ENCODE measurements at regions not wholly inside any gene's neighbourhood (a gene's known extent, or its start where the extent isn't known, plus 50 kb on each side); places are given as distances from the start of the nearest gene placed in this dataset.
A peak's percentile ranks its signal among the peaks of the same experiment; 100 is the strongest.
"Not testable (repeated sequence)": the region's sequence is repeated elsewhere in the genome, so short reads cannot be mapped to it uniquely, and the experiment has no call there.

DNA sequence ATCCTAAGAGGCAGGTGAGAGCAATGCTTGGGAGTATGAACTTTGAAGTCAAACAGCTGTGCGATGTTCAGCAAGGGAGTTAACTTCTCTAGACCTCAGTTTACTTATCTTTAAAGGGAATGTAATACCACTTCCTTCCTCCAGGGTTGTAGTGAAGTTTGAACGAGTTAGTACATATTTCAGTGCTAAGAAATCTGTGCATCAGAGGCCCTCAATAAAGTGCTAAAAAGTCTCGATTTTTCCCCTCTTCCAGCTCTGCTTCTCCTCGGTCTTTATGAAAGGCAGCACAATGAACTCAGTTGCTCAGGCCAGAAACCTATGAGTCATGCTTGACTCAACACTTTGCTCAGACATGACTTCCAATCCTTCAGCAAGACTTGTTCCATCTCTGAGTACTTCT, 418.9 kb downstream of the MDFIC start:
- DNase-seq: no peak

DNA sequence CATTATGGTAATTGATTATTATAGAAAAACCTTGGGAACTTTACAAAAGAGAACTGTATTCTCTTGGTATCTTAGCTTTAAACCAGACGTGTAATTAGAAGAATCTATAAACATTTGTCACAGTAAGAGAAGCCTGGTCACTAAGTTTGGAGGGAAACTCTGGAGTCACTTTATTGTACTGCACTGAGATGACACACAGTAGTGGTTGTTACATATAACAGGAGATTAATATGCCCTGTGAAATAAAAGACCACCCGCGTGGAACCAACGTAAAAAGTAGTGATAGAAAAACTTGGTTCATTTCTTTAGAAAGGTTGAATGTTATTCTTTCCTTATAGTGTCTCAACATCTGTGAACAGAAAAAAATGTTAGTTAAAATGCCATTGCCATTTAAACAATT, 416.1 kb downstream of the MDFIC start:
- DNase-seq: no peak

DNA sequence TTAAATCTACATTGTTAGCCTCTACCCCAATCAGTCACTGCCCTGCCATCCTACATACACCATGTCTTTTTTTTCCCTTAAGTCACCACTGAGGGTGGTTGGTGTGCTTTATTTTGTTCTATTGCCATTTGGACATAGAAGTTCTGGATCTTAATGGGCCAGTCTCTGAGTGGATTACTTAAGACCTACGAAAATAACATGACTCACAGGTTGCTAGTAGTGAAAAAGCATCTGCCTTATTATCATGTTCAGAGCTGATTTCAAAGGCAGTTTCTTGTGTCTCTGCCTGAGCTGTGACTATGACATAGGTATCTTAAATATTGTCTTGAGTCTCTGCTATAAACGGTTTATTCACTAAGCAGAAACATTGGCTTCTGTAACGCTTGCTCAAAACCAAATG, 410.8 kb downstream of the MDFIC start:
- DNase-seq: no peak

DNA sequence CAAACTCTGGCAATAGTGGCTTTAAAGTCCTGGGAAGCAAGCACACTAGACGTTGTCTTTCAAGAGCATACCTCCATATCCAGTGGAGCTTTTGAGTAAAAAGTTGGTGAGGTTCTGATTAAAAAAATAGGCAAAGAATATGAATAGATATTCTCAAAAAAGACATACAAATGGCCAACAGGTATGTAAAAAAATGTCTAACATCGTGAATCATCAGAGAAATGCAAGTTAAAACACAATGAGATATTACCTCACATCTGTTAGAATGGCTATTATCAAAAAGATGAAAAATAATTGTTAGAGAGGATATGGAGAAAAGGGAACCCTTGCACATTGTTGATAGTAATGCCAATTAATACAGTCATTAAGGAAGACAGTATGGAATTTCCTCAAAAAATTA, 407.1 kb downstream of the MDFIC start:
- no peak for DNase-seq

DNA sequence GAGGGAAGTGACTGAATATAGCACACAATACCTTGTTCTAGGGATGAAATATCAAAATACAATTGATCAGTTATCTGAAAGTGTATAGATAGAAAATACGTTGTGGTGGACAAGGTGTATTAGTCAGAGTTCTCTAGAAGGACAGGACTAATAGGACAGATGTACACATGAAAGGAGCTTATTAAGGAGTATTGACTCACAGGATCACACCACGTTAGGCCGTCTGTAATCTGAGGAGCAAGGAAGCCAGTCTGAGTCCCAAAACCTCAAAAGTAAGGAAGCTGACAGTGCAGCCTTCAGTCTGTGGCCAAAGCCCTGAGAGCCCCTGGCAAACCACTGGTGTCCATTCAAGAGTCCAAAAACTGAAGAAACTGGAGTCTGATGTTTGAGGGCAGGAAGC, 406.1 kb downstream of the MDFIC start:
- no peak for DNase-seq

DNA sequence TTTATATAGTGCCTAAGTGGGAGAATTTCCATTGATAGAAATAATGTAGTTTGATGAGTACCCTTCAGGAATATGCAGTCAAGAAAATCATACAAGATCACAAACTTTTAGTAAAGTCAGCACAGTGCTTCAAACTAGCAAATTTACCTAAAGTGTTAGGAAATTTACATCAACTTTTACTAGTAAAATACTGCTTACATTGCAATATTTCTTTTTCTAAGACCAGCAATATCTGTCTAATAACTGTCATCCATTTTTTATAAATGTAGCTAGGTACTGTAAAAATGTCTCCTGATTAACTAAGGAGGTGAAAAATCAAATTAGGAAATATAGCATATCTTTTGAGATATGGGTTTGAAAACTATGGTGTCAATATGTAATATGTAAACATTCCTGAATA, 405.4 kb downstream of the MDFIC start:
- DNase-seq: no peak

DNA sequence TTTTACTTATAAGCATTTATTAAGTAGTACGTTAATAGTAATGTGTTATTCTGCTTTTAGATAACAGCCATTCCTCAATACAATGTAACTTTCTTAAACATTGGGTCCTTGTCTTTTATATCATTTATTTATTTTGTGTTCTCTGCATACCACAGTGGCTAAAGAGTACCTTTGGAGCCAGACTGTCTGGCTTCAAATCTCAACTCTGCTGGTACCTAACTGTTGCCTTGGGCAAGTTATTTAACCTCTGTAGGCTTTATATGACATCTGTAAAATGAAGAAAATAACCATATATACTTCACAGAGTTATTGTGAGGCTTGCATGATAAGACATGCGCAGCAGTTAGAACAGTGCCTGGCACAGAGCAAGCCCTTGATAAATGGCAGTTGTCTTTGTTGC, 397.6 kb downstream of the MDFIC start:
- DNase-seq: no peak

DNA sequence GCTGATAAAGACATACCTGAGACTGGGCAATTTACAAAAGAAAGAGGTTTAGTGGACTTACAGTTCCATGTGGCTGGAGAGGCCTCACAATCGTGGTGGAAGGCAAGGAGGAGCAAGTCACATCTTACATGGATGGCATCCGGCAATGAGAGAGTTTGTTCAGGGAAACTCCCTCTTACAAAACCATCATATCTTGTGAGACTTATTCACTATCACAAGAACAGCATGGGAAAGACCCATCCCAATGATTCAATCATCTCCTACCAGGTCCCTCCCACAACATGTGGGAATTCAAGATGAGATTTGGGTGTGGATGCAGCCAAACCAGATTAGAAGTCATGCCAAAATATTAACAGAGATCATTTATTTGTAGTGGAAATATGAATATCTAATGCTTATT, 388.4 kb downstream of the MDFIC start:
- DNase-seq: not testable (repeated sequence)

DNA sequence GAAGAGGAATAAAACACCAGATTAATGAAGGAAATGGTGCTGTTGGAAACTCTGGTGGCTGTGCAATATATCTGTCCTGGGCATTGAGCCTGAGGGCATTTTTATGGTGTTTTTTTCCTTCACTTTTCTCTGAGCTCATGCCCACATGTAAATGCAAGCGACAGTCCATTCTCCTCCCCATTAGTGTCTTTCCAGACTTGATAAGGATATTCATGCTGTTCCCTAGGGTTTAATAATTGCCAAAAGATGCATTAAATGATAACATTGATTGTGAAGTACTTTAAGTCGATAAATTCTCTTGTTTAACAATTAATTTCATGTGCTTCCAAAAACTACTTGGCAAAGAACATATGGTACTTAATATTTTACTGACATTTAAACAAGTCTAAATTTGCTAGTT, 384.7 kb downstream of the MDFIC start:
- DNase-seq: no peak

DNA sequence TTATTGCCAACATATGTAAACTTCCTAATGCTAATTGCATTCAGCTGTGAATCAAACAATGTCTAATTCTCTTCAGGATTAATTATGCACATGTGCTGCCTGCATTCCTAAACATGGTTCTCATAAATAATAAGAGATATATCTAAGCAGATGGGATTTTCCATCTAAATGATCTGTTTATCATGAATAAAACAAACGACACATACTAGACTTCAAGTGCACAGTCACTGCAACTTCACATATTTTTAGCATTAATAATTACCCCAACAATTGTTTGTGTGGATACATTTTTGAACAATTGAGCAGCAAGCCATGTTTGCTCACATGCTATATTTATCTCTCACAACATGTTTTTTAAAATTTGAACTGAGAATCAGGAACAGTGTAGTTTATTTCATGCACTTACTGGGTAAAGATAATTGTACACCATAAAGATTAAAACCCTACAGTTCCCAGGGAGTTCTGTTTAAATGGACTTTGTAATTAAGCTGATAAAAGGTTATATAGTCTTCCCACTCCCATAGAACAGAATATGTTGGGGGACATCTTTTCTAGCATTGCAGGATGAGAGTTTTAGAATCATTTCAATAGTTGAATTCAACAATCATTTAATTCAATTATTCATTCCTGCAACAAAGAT, 378.5 kb downstream of the MDFIC start:
- no peak for DNase-seq

DNA sequence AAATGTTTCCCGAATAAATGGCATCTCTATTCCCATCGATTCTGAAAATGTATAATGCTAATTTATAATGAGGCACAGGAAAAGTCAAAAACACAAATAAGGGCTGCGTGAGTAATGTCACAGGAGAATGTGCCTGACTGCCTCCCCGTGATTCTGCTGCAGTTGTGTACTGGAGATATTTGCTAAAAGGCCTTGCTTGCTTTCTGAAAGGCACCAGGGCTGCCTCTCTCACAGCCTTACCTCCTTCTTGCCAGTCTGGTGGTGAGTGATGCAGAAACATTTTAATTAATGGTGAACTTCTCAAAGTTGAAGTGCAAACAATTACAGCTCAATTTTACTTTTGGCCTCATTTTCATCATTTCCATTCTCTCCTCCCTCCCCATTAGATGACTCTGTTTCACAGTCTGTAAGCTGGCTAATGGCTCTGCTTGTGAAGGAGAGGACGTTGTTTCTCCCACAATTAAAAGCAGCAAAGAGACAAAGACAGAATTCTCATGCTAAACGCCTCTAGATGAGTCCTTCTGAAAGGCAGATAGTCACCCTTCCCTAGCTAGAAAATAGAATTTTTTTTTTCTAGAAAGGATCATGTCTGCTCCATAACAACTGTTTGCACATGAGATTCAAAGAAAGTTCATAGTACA, 377.6 kb downstream of the MDFIC start:
- no peak for DNase-seq

DNA sequence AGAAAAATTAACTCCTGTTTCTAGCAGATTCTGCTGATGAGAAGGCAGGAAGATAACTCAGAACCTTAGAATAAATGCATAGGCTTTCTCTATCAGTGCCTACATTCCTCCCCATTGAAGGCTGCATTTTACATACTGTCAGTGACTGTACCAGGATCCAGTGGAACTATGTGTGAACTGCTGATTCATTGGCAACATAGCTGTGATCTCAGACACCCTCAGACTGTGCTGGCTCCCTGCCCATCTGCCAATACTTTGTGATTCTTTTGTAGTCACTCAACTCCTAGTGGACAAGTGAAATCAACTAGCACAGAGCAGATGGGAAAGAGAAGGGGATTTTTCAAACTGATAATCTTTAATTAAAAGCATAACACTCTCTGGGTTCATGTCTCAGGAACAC, 375.8 kb downstream of the MDFIC start:
- DNase-seq: peak; percentile 77

DNA sequence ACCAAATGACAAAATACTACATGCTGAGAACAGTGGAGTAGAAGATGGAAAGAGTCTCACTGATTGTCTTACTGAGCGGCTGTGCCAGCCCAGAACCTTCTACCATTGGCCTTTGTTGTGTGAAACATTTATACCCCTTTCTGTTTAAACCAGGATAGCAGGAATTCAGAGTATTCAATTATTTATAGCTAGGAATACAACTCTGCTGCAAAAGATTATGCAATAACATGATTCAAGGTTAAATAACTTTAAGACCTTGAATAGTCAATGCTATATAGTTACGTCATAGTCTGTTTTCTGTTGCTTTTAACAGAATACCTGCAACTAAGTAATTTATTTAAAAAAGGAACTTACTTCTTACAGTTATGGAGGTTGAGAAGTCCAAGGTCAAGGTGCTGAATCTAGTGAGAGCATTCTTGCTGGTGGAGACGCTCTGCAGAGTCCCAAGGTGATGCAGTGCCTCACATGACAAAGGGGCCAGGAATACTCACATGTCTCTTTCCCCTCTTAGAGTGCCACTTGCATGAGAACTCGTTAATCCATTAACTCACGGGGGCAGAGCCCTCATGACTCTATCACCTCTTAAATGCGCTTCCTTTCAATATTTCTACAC, 371.8 kb downstream of the MDFIC start:
- DNase-seq: no peak

DNA sequence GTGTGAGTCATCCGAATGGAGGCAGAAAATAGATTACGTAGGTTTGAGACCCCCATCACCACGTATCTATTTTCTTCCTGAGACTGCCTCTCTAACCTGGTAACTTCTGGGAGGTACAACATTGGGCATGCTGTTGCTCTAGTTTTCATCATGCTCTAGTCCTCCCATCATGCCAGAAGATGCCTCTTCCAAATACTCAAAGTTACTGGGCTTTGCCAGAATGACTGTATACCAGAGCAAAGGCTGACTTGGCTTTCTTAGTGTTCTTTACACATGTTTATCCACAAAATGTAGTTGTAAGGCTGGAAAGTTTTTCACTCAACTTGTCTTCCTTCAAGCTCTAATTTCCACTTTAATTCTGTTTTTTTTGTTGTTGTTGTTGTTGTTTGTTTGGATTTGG, 370.5 kb downstream of the MDFIC start:
- DNase-seq: no peak

DNA sequence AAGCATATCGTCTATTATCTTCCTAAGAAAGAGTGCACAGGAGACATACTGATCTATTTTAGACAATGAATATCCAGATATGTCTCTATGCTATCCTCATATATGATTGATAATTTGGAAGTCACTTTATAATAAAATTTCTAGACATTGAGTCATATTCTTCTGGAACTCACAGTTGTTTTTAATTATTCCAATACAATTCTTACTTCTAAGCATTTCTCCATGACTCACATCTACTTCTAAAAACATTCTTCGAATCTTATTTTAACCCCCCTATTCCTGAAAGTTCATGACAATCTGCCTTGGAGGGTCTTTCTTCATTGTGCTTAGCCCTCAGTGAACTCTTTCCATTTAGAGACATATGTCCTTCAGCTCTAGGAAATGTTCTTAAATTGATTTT, 368.1 kb downstream of the MDFIC start:
- DNase-seq: no peak

DNA sequence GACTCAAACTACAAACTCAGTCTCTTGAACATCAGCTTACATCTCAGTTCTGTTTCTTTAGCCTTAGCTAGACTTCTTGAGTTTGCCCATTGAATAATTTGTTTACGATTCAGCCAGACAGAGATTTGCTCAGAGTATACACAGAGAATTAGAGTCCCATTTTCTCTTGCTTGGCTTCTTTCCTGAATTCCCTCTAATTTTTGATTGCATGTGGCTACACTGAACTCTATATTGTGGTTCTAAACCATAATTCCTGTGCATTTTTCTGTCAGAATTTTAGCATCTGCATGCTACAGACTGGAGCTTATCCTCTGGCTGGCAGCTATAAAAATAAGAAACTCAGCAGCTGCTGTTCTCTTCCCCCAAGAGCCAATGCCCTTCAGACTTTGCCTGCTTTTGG, 354.9 kb downstream of the MDFIC start:
- DNase-seq: no peak

DNA sequence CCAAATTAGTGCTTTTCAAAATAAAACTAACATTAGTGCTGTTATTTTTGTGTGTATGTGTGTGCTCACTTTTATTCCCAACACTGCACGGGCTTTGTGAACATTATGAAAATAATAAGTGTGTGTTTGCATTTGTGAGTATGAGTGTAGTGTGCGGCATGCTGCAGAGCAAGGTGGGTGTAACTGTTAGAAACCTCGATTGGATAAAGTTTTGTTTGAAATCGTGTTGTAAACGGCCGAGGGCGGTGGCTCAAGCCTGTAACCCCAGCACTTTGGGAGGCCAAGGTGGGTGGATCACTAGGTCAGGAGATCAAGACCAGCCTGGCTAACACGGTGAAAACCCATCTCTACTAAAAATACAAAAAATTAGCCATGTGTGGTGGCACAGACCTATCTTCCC, 352.0 kb downstream of the MDFIC start:
- DNase-seq: not testable (repeated sequence)

DNA sequence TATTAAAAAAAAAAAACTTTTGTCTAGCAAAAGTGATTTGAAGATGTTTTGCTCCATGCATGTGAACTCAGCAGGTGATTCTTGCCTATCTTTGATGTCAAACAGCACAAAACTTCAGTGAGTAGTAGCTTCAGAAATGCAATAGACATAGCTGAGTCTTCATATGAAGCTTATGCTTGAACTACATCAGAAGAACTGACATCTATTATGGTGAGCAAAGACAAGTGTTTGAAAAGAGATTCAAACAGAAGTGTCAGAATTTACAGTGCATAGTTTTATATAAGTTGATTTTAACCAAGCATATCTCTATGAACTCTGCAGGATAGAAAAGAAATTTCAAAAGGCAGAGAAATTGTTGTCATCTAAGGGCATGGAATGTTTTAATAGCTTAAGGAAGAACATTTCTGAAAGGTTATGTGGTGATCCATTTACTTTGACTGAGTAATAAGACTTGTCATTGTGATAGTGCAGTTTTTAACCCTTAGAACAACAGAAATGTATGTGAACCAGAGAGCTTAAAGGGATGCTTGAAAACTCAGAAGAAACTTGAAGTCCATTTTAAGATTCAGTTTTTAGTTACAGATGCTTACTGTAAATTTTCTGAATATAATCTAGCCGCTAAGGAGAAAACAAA, 351.4 kb downstream of the MDFIC start:
- no peak for DNase-seq

DNA sequence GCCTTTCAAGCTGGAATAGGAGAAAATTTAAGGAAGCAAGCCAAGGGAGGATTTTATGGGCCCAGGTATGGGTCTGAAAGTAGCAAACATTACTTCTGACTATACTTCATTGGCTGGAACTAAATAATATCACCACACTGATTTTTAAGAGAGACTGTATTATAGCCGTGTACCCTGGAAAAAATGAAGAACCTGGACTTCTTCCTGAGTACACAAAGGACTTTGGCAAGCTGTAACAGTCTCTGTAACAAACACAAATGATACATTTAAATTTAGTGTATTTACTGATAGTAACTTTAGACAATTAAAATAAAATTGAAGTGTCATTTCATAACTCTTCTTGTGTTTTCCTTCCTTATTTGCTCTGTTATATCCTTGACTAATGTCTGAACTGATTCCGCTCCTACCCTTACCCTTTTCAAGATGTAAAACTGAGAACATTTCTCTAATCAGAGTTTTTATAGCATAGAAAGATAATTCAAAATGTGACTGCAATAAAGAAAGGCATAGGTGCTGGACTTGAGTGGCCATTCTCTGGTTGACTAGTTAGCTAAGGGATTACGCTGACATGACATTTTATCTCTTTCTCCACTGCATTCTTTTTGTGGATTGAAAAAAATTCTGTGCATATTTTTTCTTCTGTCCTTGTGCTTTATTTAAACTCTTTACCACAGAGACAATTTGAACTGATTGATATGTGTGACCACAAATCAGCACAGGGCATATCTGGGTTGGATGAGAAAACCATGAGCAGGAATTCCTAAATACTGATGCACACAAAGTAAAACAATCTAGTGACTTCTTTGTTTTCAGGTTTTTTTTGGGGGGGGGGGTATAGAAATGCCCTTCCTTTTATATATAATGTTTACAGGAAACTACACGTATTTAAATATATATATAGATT, 349.7 kb downstream of the MDFIC start:
- no peak for DNase-seq

DNA sequence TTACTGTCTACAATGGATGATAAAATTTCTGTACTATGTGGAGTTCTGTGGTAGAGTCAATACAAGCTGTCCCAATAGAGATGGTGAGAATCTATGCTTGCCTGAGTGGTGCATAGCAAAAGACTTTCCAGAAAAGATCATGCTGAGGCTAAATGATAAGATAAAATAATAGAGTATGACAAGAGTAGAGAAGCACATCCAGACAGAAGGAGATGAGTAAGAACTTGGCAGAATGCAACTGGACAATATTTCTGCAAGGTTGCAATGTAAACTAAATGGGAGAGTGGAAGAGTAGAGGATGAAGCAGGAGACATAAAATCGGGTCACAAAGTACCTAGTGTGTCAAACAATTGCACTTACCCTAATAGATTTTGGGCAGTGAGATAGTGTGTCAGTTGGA, 347.6 kb downstream of the MDFIC start:
- no peak for DNase-seq

DNA sequence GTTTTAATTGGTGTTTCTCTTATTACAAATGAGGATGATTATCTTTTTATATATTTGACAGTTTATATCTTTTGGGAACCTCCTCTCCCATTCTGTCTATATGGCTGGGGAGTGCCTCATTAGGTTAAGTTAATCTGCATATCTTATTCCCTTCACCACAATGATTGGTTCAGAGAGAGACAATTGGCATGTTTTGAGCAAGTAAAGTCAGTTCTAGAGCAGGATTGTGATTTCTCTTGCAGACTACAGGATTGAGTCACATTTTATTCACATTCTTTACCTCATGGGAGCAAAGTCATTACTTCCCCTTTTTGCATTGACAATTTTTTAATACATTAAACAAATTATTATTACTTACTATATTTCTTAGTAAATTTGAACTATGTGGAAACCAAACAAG, 345.6 kb downstream of the MDFIC start:
- no peak for DNase-seq

DNA sequence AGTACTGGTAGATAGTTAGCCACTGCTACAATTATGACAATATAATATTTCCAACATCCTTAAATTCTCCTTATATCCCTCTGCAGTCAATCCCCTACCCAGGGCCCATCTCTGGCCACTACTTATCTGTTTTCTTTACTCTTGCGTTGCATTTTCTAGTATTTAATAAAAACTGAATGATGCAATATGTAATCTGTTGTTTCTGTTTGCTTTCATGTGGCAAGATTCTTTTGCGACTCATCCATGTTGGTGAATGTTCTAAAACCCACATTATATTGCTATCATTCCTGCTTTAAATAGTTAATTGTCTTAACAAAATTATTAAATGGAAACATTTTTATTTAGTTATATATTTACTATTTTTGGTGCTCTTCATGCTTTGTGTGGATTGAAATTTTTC, 338.5 kb downstream of the MDFIC start:
- no peak for DNase-seq

DNA sequence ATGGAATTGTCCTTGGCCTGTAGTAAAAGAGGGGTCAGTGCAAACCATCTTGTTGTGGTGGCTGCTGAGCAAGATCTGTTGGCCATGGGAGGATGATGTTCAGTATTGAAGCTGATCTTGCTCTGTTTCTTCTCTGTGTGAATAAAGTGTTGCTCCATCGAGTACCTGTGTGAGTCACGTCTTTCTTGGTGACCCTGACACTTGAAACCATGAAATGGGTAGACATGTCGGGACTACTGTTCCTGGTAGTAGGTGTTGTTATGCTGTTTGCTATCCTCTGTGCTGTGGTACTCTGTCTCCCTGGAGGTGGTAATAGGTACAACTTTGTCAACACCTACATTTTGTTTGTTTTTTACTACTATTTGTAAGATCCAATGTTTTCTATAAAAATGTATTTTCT, 330.6 kb downstream of the MDFIC start:
- DNase-seq: no peak

All from NCI-H524 treated with DMSO at 0.1 percent for 48 hours (cell line).